ENCODE measurements at regions not wholly inside any gene's neighbourhood (a gene's known extent, or its start where the extent isn't known, plus 50 kb on each side); places are given as distances from the start of the nearest gene placed in this dataset.

DNA sequence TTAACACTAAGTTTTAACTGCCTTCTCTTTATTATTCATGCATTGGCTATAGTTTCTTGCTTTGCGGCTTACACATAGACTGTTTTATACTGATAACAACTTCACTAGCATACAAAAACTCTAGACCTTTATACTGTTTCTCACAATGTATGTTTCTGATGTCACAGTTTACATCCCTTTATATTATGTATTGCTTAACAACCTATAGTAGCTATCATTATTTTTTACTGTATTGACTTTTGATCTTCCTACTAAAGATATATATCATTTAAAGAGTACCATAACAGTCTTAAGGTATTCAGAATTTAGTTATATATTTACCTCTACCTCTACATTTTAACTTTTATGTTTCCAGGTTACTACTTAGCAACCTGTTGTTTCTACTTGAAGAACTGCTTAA lies 543.3 kb upstream of the ARGLU1 start:
- TF ChIP-seq, protein P1, sequence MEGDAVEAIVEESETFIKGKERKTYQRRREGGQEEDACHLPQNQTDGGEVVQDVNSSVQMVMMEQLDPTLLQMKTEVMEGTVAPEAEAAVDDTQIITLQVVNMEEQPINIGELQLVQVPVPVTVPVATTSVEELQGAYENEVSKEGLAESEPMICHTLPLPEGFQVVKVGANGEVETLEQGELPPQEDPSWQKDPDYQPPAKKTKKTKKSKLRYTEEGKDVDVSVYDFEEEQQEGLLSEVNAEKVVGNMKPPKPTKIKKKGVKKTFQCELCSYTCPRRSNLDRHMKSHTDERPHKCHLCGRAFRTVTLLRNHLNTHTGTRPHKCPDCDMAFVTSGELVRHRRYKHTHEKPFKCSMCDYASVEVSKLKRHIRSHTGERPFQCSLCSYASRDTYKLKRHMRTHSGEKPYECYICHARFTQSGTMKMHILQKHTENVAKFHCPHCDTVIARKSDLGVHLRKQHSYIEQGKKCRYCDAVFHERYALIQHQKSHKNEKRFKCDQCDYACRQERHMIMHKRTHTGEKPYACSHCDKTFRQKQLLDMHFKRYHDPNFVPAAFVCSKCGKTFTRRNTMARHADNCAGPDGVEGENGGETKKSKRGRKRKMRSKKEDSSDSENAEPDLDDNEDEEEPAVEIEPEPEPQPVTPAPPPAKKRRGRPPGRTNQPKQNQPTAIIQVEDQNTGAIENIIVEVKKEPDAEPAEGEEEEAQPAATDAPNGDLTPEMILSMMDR (IDR thresholded peaks at IDR 0.05), result no peak
- no peak for TF ChIP-seq EP300 (IDR thresholded peaks at IDR 0.05)
